Fibroblast of villous mesenchyme (primary cell): ENCODE measurements at regions not wholly inside any gene's neighbourhood (a gene's known extent, or its start where the extent isn't known, plus 50 kb on each side); places are given as distances from the start of the nearest gene placed in this dataset.
A peak's percentile ranks its signal among the peaks of the same experiment; 100 is the strongest.

Experiments used
- DNase-seq: peaks from one replicate; pipeline ENCODE4 v3.0.0-alpha.2; 2010; ENCODE audit warnings: low read depth
- H3K4me3 ChIP-seq: 2 replicates; pipeline ENCODE4 v1.5.1; 2011; ENCODE audit warnings: low read depth, mild to moderate bottlenecking, low read length
- TF ChIP-seq, protein P1 (sequence below): IDR thresholded peaks from 2 replicates; pipeline ENCODE4 v1.5.1; 2012; ENCODE audit warnings: low read depth, mild to moderate bottlenecking, low read length; ENCODE audit not compliant: insufficient read depth

DNA sequence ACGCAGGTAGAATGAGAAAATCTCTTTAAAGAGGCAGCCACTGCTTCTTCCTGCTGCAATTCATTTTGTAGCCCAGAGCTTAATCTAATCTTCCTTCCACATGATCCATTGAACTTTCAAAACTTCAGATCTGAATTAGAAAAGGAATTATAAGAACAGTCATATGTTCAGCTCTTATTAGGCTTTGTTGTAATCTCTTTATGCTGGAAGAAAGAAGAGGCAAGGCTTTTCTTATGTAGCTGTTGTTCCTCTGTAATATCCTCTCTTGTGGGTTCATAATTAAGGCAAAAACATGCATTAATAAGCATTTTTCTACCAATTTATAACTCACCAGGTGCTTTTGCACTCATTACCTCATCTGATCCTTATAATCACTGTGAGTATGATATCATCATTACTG lies 634.9 kb upstream of the CFAP20DC start:
- no peak for DNase-seq
- H3K4me3 ChIP-seq, result no peak overlapping the region

DNA sequence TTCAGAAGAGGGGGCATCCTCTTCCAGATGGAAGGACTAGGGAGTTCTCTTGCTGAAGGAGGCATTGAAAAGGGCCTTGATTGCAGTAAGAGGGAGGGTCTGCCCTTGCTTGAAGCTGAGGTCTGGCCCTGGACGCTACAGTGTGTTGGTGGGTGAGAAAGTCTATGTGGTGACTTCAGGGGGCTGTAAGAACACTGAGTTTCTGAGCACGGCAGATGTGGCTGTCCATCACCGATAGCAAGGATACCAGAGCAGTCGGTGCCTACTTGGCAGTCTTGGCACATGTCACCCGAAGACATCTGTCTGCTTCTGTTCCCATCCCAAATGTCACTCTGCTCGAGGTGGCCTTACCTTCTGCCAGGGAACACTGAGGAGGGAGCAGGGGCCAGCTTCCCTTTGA lies 631.1 kb upstream of the CFAP20DC start:
- no peak overlapping the region for H3K4me3 ChIP-seq
- no peak for DNase-seq
- TF ChIP-seq, protein P1, sequence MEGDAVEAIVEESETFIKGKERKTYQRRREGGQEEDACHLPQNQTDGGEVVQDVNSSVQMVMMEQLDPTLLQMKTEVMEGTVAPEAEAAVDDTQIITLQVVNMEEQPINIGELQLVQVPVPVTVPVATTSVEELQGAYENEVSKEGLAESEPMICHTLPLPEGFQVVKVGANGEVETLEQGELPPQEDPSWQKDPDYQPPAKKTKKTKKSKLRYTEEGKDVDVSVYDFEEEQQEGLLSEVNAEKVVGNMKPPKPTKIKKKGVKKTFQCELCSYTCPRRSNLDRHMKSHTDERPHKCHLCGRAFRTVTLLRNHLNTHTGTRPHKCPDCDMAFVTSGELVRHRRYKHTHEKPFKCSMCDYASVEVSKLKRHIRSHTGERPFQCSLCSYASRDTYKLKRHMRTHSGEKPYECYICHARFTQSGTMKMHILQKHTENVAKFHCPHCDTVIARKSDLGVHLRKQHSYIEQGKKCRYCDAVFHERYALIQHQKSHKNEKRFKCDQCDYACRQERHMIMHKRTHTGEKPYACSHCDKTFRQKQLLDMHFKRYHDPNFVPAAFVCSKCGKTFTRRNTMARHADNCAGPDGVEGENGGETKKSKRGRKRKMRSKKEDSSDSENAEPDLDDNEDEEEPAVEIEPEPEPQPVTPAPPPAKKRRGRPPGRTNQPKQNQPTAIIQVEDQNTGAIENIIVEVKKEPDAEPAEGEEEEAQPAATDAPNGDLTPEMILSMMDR, result no peak

More for the DNA sequence above, 634.9 kb upstream of the CFAP20DC start:
- TF ChIP-seq, protein P1, result no peak

DNA sequence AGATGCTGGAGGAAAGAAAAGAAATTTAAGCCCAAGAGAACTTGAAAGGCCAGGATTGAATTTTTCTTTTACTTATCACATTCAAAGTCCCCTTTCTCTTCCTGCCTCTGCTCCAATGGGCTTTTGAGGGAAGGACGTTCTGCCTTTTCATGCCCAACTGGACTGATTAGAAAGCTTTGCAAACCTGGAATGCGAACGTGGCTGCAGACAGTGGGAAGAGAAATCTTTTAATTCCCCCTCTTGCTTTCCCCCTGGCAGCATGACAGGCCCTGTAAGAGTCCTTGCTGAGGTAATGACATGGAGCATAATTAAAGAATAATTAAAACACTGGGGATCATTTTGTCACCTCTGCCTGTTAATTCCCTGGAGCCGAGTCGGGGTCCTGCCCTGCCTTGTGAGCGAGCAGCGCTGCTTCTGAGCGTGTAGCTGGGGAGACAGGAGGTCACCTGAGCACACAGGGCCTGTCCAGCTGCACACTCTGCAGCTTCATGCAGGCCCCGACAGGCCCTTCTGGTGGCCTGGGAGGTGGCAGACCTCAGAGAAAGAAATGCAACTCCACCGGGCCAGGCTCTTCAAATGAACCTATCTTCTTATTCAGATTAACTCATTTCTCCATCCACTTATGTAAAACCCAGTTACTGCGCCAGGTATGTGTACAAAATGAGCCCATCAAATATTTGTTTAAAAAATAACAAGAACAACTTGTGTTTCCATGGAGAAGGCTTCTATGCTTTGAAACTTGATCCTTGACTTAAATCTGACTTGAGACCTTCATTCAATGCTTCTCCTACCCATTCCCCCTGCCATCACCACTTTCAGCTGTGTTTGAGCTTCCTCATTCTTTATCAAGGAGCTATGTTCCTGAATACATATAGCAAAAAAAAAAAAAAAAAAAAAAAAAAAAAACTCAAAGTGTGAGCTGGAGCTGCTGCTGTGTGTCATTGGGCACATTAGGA lies 628.2 kb upstream of the CFAP20DC start:
- no peak for DNase-seq
- TF ChIP-seq, protein P1, result no peak
- H3K4me3 ChIP-seq, result no peak overlapping the region

DNA sequence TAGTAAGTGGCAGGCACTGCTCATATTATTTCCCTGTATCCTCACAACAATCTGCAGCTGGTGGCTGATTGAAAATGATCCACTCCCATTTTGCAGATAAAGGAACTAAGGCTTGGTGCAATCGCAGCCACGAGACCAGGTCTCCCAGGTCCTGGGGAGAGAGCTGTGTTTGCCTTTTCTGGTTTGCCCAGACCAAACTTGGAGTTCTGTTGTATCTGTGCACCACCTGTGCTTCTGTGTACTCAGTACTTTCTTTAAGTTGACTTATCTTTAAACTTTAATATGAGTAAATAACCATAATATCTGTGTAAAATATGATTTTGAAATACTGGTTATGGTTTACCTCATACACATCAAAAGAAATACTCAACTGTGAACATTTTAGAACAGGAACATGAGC lies 625.7 kb upstream of the CFAP20DC start:
- H3K4me3 ChIP-seq, result no peak overlapping the region
- TF ChIP-seq, protein P1, result no peak
- DNase-seq, result no peak

DNA sequence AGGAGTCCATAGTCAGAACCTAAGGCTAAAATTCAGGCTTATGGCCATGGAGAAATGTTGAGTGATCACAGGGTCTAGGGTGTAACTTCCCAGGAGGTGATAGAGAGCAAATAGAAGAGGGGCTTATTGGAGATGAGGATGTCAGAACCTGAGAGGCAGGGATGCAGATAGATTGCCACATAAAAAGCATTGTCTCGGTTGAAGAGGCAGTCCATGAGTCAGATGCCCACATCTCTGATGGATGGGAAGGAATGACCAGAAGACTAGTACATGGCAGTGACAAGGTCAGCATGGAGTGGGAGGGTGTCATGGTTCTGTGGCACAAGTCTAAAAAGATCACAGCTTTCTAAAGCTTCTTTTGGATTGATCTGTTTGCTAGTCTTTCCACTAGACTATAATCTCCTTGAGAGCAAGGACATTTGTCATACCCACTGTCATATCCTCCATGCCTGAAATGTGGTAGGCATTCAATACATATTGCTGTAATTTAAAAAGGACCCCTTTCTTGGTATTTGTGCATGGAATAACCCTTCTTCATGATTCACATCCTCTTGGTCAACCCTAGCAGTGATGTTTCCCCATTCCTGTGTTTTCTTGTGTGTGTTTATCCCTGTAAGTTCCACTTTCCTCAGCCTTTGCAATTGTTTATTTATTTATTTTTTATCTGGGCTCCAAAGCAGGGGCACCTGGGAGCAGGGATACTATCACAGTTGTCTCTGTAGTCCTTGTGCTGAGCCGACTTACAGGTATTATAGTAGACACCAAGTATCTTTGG lies 613.4 kb upstream of the CFAP20DC start:
- no peak overlapping the region for H3K4me3 ChIP-seq
- DNase-seq, result no peak
- TF ChIP-seq, protein P1, result no peak

DNA sequence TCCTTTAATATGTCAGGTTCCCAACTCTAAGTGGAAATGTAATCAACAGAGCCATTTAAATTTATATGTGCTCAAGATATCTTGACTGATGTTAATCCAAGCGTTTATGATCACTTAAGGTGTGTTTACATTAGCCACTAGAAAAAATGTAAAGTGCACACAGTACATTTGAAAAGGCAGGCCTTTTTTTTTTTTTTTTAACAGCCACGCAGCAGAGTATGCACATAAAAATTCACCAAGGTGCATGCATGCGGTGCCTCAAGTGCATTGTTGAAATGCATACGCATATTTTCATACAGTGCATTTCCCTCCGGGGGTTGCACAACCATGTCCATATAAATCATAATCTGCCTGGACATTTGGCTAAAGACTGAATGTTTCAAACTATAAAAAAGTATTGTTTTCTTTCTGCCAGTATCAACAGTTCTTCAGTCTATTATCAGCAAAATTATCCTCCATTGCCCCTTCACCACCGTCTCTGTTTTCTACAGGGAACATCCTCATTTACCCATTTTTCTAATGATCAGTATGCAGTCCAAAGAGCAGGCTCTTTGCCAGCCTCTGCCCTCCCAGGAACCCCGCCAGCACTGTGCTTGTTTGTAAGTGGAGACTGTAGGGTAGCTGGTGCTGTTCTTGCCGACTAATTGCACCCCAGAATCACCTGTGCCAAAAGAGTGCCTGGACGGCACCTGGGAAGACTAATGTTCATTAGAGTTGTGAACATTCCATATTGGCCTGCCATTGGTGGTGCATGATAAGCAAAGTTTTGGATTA lies 611.2 kb upstream of the CFAP20DC start:
- H3K4me3 ChIP-seq, result no peak overlapping the region
- TF ChIP-seq, protein P1, result no peak
- peak; percentile 56 for DNase-seq
